ENCODE measurements at regions not wholly inside any gene's neighbourhood (a gene's known extent, or its start where the extent isn't known, plus 50 kb on each side); places are given as distances from the start of the nearest gene placed in this dataset.
"Not testable (repeated sequence)": the region's sequence is repeated elsewhere in the genome, so short reads cannot be mapped to it uniquely, and the experiment has no call there.

GRCh38 chr3:6736836-6737629, 123.9 kb upstream of the GRM7 start:
- H3K36me3 ChIP-seq (ENCODE audit: control insufficient read depth, insufficient read depth, low read length) = no peaks in the 10 kb centered on the region
- H3K4me3 ChIP-seq (ENCODE audit: low read length) = no peak overlapping the region
- no peak for DNase-seq
- no peaks in the 10 kb centered on the region for H3K4me1 ChIP-seq (ENCODE audit: control insufficient read depth, insufficient read depth, low read length)
- 67% methylated on average over 1 of the region's 5 CpGs for WGBS (ENCODE audit: insufficient coverage)
- H3K27ac ChIP-seq (ENCODE audit: low read length) = no peak overlapping the region
- no peaks in the 10 kb centered on the region for H3K27me3 ChIP-seq (ENCODE audit: control insufficient read depth, insufficient read depth, low read length)
- H3K9me3 ChIP-seq (replicated peaks; ENCODE audit: control insufficient read depth, low read depth, low read length) = no peaks in the 10 kb centered on the region

GRCh38 chr3:6737630-6738029, 123.3 kb upstream of the GRM7 start:
- no peak overlapping the region for H3K27ac ChIP-seq (ENCODE audit: low read length)
- no peaks in the 10 kb centered on the region for H3K36me3 ChIP-seq (ENCODE audit: control insufficient read depth, insufficient read depth, low read length)
- no peaks in the 10 kb centered on the region for H3K27me3 ChIP-seq (ENCODE audit: control insufficient read depth, insufficient read depth, low read length)
- no peaks in the 10 kb centered on the region for H3K9me3 ChIP-seq (replicated peaks; ENCODE audit: control insufficient read depth, low read depth, low read length)
- DNase-seq = no peak
- no peak overlapping the region for H3K4me3 ChIP-seq (ENCODE audit: low read length)
- no peaks in the 10 kb centered on the region for H3K4me1 ChIP-seq (ENCODE audit: control insufficient read depth, insufficient read depth, low read length)
- WGBS (ENCODE audit: insufficient coverage) = 100% methylated on average over 1 of the region's 2 CpGs

GRCh38 chr3:6739288-6739687, 121.6 kb upstream of the GRM7 start:
- Histone ChIP-seq H3K27ac (ENCODE audit: low read length) (no peak overlapping the region), H3K36me3 (ENCODE audit: control insufficient read depth, insufficient read depth, low read length) (no peaks in the 10 kb centered on the region), H3K9me3 (replicated peaks; ENCODE audit: control insufficient read depth, low read depth, low read length) (no peaks in the 10 kb centered on the region), H3K4me3 (ENCODE audit: low read length) (no peak overlapping the region), H3K27me3 (ENCODE audit: control insufficient read depth, insufficient read depth, low read length) (no peaks in the 10 kb centered on the region), H3K4me1 (ENCODE audit: control insufficient read depth, insufficient read depth, low read length) (no peaks in the 10 kb centered on the region)
- no peak for DNase-seq
- WGBS (ENCODE audit: insufficient coverage) = 19% methylated on average over 3 of the region's 3 CpGs

DNA sequence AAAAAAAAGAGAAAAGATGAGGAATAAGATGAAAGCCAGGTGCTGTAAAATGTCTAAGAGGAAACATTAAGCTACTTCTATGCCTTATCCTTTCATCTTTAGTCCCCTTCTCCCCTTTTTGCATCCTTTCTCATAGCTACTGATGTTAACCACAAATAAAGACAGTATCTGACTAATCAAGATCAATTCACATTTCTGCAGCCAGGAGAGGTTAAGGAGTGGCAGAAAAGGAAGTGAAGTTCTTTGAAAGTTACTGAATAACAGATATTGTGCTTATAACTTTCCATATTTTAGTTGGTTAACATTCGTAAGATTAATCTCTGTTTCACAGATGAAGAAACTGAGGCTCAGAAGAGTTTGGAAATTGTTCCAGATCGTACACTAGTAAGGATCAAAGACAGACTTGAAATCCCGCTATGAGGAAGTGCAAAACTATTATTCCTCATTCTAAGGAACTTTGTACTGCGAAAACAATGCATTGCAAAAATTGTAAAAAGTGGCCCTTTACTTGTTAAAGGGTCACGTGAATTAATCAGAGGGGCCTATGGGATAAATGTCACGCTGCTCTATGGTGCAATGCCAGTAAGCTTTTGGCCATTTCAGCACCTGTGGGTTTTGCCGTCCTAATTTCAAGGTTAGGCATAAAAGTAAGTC, 117.7 kb upstream of the GRM7 start:
- H3K9me3 ChIP-seq (replicated peaks; ENCODE audit: control insufficient read depth, low read depth, low read length) = no peaks in the 10 kb centered on the region
- no peaks in the 10 kb centered on the region for H3K27me3 ChIP-seq (ENCODE audit: control insufficient read depth, insufficient read depth, low read length)
- H3K4me3 ChIP-seq (ENCODE audit: low read length) = no peak overlapping the region
- H3K27ac ChIP-seq (ENCODE audit: low read length) = no peak overlapping the region
- H3K4me1 ChIP-seq (ENCODE audit: control insufficient read depth, insufficient read depth, low read length) = no peaks in the 10 kb centered on the region
- WGBS (ENCODE audit: insufficient coverage) = 66% methylated on average over 2 of the region's 7 CpGs
- no peaks in the 10 kb centered on the region for H3K36me3 ChIP-seq (ENCODE audit: control insufficient read depth, insufficient read depth, low read length)
- DNase-seq = no peak

- no peaks in the 10 kb centered on the region for H3K4me1 ChIP-seq (ENCODE audit: control insufficient read depth, insufficient read depth, low read length)
- no peak for DNase-seq
- no peaks in the 10 kb centered on the region for H3K9me3 ChIP-seq (replicated peaks; ENCODE audit: control insufficient read depth, low read depth, low read length)
- H3K4me3 ChIP-seq (ENCODE audit: low read length) = no peak overlapping the region
- no peaks in the 10 kb centered on the region for H3K27me3 ChIP-seq (ENCODE audit: control insufficient read depth, insufficient read depth, low read length)
- H3K36me3 ChIP-seq (ENCODE audit: control insufficient read depth, insufficient read depth, low read length) = no peaks in the 10 kb centered on the region
- H3K27ac ChIP-seq (ENCODE audit: low read length) = no peak overlapping the region
- 88% methylated on average over 3 of the region's 9 CpGs for WGBS (ENCODE audit: insufficient coverage)
Observed at GRCh38 chr3:6746443-6746842, 114.5 kb upstream of the GRM7 start.

DNA sequence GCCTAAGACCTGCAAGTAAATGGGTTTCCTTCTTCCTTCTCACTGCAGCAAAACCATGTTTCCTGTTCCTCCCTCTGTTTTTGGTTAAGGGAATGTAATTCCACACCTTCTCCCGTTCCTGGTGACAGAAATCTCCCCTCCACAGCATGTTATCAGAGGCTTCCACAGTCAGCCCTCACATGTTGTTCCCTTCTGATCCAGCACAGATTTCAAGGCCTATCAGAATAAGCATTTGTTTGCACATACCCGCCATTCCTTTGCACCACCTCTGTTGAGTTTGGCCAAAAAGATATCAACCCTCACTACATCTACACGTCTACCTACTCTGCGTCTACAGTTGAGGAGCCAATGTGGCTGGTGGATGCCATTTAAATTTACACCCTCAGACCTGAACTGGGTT, 113.9 kb upstream of the GRM7 start:
- DNase-seq = no peak
- Histone ChIP-seq H3K4me3 (ENCODE audit: low read length) (no peak overlapping the region), H3K4me1 (ENCODE audit: control insufficient read depth, insufficient read depth, low read length) (no peaks in the 10 kb centered on the region), H3K27me3 (ENCODE audit: control insufficient read depth, insufficient read depth, low read length) (no peaks in the 10 kb centered on the region), H3K9me3 (replicated peaks; ENCODE audit: control insufficient read depth, low read depth, low read length) (no peaks in the 10 kb centered on the region), H3K27ac (ENCODE audit: low read length) (no peak overlapping the region), H3K36me3 (ENCODE audit: control insufficient read depth, insufficient read depth, low read length) (no peaks in the 10 kb centered on the region)
- WGBS (ENCODE audit: insufficient coverage) = 95% methylated on average over 3 of the region's 4 CpGs

- Histone ChIP-seq H3K4me1 (ENCODE audit: control insufficient read depth, insufficient read depth, low read length) (no peaks in the 10 kb centered on the region), H3K27me3 (ENCODE audit: control insufficient read depth, insufficient read depth, low read length) (no peaks in the 10 kb centered on the region), H3K9me3 (replicated peaks; ENCODE audit: control insufficient read depth, low read depth, low read length) (peaks cover 4% of the 10 kb centered on the region), H3K4me3 (ENCODE audit: low read length) (no peak overlapping the region), H3K27ac (ENCODE audit: low read length) (no peak overlapping the region), H3K36me3 (ENCODE audit: control insufficient read depth, insufficient read depth, low read length) (no peaks in the 10 kb centered on the region)
- no peak for DNase-seq
Observed at GRCh38 chr3:6750782-6751181, 110.1 kb upstream of the GRM7 start.

DNA sequence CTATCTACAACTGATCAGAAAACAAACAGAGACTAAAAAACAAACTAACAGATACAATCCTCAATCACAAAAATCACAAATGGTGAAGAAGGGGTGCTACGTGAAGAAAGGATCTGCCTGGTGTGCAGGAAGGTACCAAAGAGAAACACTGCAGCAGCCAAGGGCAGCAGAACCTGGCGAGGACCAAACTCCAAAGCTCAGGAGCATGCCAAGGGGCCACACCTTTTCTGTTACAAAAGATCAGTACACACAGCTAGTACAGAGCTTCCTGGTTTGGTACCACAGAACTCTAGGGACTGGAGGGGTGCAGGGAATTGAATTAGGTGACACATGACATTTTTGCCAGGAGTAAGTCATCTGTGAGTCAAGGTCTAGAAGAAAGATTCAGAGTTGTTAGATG, 107.4 kb upstream of the GRM7 start:
- Histone ChIP-seq H3K27me3 (ENCODE audit: control insufficient read depth, insufficient read depth, low read length) (no peaks in the 10 kb centered on the region), H3K4me1 (ENCODE audit: control insufficient read depth, insufficient read depth, low read length) (no peaks in the 10 kb centered on the region), H3K4me3 (ENCODE audit: low read length) (no peak overlapping the region), H3K36me3 (ENCODE audit: control insufficient read depth, insufficient read depth, low read length) (no peaks in the 10 kb centered on the region), H3K9me3 (replicated peaks; ENCODE audit: control insufficient read depth, low read depth, low read length) (peaks cover 4% of the 10 kb centered on the region), H3K27ac (ENCODE audit: low read length) (no peak overlapping the region)
- no peak for DNase-seq
- no CpG with 5 or more reads among the region's 2 CpGs for WGBS (ENCODE audit: insufficient coverage)

DNA sequence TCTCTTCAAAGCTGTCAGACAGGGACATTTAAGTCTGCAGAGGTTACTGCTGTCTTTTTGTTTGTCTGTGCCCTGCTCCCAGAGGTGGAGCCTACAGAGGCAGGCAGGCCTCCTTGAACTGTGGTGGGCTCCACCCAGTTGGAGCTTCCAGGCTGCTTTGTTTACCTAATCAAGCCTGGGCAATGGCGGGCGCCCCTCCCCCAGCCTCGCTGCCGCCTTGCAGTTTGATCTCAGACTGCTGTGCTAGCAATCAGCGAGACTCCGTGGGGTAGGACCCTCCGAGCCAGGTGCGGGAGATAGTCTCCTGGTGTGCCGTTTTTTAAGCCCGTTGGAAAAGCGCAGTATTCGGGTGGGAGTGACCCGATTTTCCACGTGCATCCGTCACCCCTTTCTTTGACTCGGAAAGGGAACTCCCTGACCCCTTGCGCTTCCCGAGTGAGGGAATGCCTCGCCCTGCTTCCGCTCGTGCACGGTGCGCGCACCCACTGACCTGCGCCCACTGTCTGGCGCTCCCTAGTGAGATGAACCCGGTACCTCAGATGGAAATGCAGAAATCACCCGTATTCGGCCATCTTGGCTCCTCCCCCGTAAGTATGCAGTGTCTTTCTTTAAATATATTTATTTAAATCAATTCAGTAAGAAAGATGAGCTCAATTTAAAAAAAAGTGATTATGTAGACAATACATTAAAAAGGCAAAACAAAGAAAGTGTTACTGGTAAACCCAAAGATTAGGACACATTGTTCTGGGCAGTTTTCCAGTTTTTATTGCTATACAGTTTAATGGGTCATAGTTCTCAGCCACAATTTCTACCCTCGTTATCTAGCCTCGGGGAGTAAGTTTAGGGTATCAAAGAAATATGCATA, 91.2 kb upstream of the GRM7 start:
- DNase-seq = not testable (repeated sequence)
- 94% methylated on average over 21 of the region's 32 CpGs for WGBS (ENCODE audit: insufficient coverage)

GRCh38 chr3:6770397-6770690, 90.6 kb upstream of the GRM7 start:
- no peak for DNase-seq
- Histone ChIP-seq H3K27ac (ENCODE audit: low read length) (no peak overlapping the region), H3K27me3 (ENCODE audit: control insufficient read depth, insufficient read depth, low read length) (no peaks in the 10 kb centered on the region), H3K9me3 (replicated peaks; ENCODE audit: control insufficient read depth, low read depth, low read length) (no peaks in the 10 kb centered on the region), H3K4me3 (ENCODE audit: low read length) (no peak overlapping the region), H3K4me1 (ENCODE audit: control insufficient read depth, insufficient read depth, low read length) (no peaks in the 10 kb centered on the region), H3K36me3 (ENCODE audit: control insufficient read depth, insufficient read depth, low read length) (no peaks in the 10 kb centered on the region)

More for the DNA sequence above, 91.2 kb upstream of the GRM7 start:
- H3K27me3 ChIP-seq (ENCODE audit: control insufficient read depth, insufficient read depth, low read length); H3K27ac ChIP-seq (ENCODE audit: low read length); H3K4me1 ChIP-seq (ENCODE audit: control insufficient read depth, insufficient read depth, low read length); H3K4me3 ChIP-seq (ENCODE audit: low read length); H3K36me3 ChIP-seq (ENCODE audit: control insufficient read depth, insufficient read depth, low read length); H3K9me3 ChIP-seq (replicated peaks; ENCODE audit: control insufficient read depth, low read depth, low read length): not testable (repeated sequence)

Data from muscle of leg (tissue), 3 donors.